Activated naive CD4-positive, alpha-beta T cell treated with Interleukin-2 at 50 U/mL for 16 hours (primary cell): ENCODE measurements at regions not wholly inside any gene's neighbourhood (a gene's known extent, or its start where the extent isn't known, plus 50 kb on each side); places are given as distances from the start of the nearest gene placed in this dataset.
"Not testable (repeated sequence)": the region's sequence is repeated elsewhere in the genome, so short reads cannot be mapped to it uniquely, and the experiment has no call there.

ENCODE experiments used
- DNase-seq: peaks from one replicate; pipeline ENCODE4 v3.0.0-alpha.2; 2020

DNA sequence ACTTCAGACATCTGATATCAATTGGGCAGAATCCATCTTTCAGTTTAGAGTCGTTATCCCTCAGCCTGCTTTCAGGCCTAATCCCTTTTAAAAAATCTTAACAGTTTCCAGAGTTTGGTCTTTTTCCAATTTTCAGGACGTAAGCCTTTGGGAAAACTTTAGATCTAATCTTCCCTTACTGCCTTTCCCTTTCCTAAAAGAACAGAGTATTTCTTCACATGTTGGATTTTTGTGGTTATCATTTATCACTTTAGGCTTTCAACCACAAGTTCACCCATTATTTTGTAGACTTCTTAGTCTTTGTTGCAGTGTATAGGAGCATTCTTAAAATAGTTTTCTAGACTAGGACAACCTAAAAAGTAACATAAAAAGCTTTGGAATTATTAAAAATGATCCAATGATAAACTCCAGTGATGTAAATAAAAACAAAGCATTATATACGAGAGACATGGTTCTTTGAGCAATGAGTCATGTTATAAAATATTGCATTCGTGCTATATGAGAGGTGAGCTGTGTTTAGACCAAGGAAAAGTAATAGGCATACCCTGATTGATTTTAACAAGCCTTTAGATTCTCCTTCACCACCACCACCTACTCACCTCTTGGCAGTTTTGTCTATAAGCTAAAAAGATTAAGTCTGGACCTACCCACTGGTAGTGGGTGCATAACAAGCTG lies 90.4 kb upstream of the MCHR2 start:
- no peak for DNase-seq

DNA sequence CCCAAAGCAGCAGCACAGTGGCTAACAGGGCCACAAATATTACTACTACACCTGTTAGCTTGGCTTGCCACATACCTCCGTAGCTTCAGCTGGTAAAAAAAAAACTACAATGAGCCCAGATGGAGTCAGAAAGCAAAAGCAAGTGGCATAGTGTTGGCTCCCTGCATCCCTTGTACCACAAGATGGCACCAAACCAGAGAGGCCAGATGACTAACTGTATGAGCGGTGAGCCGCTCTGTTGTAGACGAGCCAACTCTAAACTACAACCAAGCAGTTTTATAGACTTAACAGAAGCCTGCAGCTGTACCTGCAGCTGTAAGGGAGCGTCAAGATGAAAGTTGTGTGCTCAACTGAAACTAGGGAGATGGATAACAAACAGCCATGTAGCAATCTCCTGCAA lies 84.5 kb upstream of the MCHR2 start:
- DNase-seq, result no peak

DNA sequence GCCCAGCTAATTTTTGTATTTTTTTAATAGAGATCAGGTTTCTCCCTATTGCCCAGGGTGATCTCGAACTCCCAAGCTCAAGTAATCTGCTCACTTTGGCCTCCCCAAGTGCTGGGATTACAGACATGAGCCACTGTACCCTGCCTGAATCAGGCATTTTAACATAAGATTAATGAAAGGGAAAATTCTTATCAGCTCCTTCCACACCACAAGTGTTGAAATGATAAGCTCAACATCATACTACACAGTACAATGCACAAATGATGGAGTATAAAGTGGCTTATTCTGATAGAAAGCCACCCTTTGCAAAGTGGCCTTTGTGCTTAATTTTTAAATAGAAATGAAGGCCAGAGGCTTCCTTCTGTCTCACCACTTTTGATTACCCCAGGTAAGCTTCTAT lies 71.3 kb upstream of the MCHR2 start:
- DNase-seq, result no peak

DNA sequence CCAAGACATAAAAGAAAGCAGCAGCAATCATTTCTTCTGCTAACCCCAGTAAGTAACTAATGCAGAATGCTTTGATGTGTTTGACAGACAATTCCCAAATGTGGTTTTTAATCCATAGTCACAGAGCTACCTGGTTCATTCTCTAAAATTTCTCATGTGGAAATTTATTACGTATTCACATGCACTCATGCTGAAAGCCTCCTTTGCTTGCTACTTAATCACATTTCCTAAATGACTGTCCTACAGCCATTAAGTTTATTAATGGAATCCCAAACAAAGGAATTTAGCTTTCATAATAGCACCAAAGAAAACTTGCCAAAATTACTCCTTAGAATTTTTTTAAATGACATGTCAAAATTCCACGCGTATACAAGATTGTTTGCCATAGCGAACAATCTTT lies 68.6 kb upstream of the MCHR2 start:
- no peak for DNase-seq

DNA sequence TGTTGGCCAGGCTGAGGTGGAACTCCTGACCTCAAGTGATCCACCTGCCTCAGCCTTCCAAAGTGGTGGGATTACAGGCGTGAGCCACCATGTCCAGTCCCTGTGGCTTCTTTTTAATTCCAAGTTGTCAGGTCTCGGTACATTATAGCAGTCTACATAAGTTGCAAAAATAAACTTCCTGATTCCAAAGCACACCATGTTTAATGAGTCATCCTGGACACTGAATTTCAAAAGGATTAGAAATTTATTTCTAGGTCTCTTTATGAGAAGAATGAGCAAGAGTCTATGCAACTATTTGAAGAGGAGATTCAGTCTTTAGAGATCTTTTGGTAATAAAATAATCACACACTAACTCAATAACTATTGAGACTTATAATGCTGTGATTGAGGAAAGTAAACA lies 63.9 kb upstream of the MCHR2 start:
- DNase-seq, result no peak

DNA sequence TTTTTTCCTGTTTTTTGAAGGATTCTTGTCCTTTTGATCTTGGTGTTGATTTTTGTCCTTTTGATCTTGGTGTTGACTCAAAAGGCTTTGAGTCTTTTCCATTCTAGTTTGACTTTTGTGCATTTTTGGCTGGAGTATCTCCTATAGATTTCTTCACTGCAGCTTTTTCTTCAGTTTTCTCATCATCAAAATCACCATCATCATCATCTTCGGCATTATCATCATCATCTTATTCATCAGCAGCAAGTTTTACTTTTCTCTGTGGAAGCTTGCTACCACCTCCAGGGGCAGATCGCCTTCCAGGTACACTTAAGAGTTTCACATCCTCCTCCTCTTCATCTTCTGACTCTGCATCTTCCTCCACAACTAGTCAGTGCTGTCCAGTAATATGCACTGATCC lies 56.5 kb upstream of the MCHR2 start:
- DNase-seq, result no peak

DNA sequence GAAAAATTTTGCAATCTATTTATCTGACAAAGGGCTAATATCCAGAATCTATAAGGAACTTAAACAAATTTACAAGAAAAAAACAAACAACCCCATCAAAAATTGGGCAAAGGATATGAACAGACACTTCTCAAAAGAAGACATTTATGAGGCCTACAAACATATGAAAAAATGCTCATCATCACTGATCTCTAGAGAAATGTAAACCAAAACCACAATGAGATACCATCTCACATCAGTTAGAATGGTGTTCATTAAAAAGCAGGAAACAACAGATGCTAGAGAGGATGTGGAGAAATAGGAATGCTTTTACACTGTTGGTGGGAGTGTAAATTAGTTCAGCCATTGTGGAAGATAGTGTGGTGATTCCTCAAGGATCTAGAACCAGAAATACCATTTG lies 49.9 kb upstream of the MCHR2 start:
- not testable (repeated sequence) for DNase-seq
